ENCODE measurements at regions not wholly inside any gene's neighbourhood (a gene's known extent, or its start where the extent isn't known, plus 50 kb on each side); places are given as distances from the start of the nearest gene placed in this dataset.

DNA sequence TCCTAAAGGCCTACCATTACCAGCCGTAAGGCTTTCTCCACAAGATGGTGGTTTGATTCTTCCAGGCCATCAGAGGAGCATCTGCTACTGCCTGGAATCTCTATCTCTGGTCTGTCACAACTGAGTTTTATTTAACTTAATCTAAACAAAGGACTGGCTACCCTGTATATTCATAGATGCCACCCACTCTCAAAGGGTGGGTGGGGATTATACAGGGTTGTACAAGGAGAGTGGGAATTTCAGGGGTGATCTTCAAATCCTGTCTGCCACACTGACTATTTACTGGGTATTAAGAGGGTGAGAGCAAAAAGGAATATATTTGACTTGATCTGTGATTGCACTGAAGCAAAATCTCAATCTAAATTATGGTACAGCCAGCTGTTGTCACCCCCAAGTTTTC, 253.3 kb downstream of the MBNL1 start:
- Histone ChIP-seq H4K20me1 (ENCODE audit: control insufficient read depth, insufficient read depth, low read depth, low read length) (no peaks in the 10 kb centered on the region), H3K9me3 (ENCODE audit: control insufficient read depth, insufficient read depth, low read length) (no peaks in the 10 kb centered on the region), H3K79me2 (ENCODE audit: control insufficient read depth, low read length) (no peaks in the 10 kb centered on the region), H3K27me3 (ENCODE audit: control insufficient read depth, low read length) (no peaks in the 10 kb centered on the region), H3K27ac (ENCODE audit: low read depth, low read length) (no peak overlapping the region), H3K36me3 (ENCODE audit: control insufficient read depth, low read length) (no peaks in the 10 kb centered on the region), H3K4me1 (ENCODE audit: control insufficient read depth, low read length) (no peaks in the 10 kb centered on the region), H3K4me3 (ENCODE audit: low read length) (no peak overlapping the region), H3K9me2 (replicated peaks; ENCODE audit: control insufficient read depth, low read length) (no peaks in the 10 kb centered on the region), H3F3A (ENCODE audit: control insufficient read depth, insufficient read depth) (no peaks in the 10 kb centered on the region), H3K4me2 (ENCODE audit: low read length) (no peak overlapping the region)
- no peak for TF ChIP-seq EZH2phosphoT487 (IDR thresholded peaks at IDR 0.05; ENCODE audit: borderline replicate concordance, low read length)
- no peak for TF ChIP-seq CTCF (IDR thresholded peaks at IDR 0.05; ENCODE audit: low read depth, low read length, poor library complexity, severe bottlenecking)

DNA sequence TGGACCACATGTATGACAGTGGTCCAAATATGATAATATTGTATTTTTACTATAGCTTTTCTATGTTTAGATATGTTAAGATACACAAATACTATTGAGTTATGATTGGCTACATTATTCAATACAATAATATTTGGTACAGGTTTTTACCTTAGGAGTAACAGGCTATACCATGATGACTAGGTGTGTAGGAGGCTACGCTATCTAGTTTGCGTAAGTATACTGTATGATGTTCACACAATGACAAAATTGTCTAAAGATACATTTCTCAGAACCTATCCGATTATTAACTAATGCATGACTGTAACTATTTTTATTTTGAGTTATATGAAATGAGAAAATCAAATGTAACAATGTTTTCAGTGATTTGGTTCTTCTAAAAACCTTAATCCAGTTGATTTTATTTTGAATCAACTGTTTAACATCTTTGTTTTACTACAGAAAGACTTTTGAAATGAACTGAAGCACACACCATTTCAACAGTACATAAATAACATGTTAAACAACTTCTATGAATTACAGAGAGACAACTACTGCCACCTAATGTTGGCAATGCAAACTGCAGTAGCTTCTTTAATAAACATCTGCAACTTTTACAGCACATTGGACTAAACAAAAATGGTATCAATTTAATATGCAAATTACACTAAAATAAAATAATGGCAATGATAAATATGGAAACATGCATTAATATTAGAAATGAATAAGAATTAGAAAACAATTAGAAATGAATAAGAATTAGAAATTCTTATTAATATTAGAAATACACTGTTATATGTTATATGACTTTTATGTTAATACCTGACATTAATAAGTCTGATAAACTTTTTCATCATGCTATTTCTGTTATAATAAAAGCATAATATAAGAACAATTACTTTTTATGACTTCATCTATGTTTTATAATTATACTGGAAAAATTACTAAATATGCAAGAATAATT, 255.7 kb downstream of the MBNL1 start:
- no peaks in the 10 kb centered on the region for H4K20me1 ChIP-seq (ENCODE audit: control insufficient read depth, insufficient read depth, low read depth, low read length)
- no peaks in the 10 kb centered on the region for H3K36me3 ChIP-seq (ENCODE audit: control insufficient read depth, low read length)
- no peaks in the 10 kb centered on the region for H3K9me2 ChIP-seq (replicated peaks; ENCODE audit: control insufficient read depth, low read length)
- H3K4me2 ChIP-seq (ENCODE audit: low read length) = no peak overlapping the region
- no peaks in the 10 kb centered on the region for H3K27me3 ChIP-seq (ENCODE audit: control insufficient read depth, low read length)
- TF ChIP-seq EZH2phosphoT487 (IDR thresholded peaks at IDR 0.05; ENCODE audit: borderline replicate concordance, low read length) = no peak
- peak; percentile 81 for TF ChIP-seq CTCF (IDR thresholded peaks at IDR 0.05; ENCODE audit: low read depth, low read length, poor library complexity, severe bottlenecking)
- no peaks in the 10 kb centered on the region for H3K9me3 ChIP-seq (ENCODE audit: control insufficient read depth, insufficient read depth, low read length)
- H3K4me1 ChIP-seq (ENCODE audit: control insufficient read depth, low read length) = peaks cover 7% of the 10 kb centered on the region; the same call in 1 of the 2 replicates
- H3K79me2 ChIP-seq (ENCODE audit: control insufficient read depth, low read length) = no peaks in the 10 kb centered on the region
- H3K27ac ChIP-seq (ENCODE audit: low read depth, low read length) = no peak overlapping the region
- no peaks in the 10 kb centered on the region for H3F3A ChIP-seq (ENCODE audit: control insufficient read depth, insufficient read depth)
- no peak overlapping the region for H3K4me3 ChIP-seq (ENCODE audit: low read length)

- H3K27me3 ChIP-seq (ENCODE audit: control insufficient read depth, low read length) = no peaks in the 10 kb centered on the region
- H3K79me2 ChIP-seq (ENCODE audit: control insufficient read depth, low read length) = no peaks in the 10 kb centered on the region
- H3K4me3 ChIP-seq (ENCODE audit: low read length) = no peak overlapping the region
- H3K9me3 ChIP-seq (ENCODE audit: control insufficient read depth, insufficient read depth, low read length) = no peaks in the 10 kb centered on the region
- no peak overlapping the region for H3K4me2 ChIP-seq (ENCODE audit: low read length)
- no peak for TF ChIP-seq EZH2phosphoT487 (IDR thresholded peaks at IDR 0.05; ENCODE audit: borderline replicate concordance, low read length)
- no peak for TF ChIP-seq CTCF (IDR thresholded peaks at IDR 0.05; ENCODE audit: low read depth, low read length, poor library complexity, severe bottlenecking)
- no peaks in the 10 kb centered on the region for H4K20me1 ChIP-seq (ENCODE audit: control insufficient read depth, insufficient read depth, low read depth, low read length)
- no peaks in the 10 kb centered on the region for H3K36me3 ChIP-seq (ENCODE audit: control insufficient read depth, low read length)
- no peak overlapping the region for H3K27ac ChIP-seq (ENCODE audit: low read depth, low read length)
- H3K4me1 ChIP-seq (ENCODE audit: control insufficient read depth, low read length) = peaks cover 8% of the 10 kb centered on the region; the same call in 1 of the 2 replicates
- H3F3A ChIP-seq (ENCODE audit: control insufficient read depth, insufficient read depth) = no peaks in the 10 kb centered on the region
- no peaks in the 10 kb centered on the region for H3K9me2 ChIP-seq (replicated peaks; ENCODE audit: control insufficient read depth, low read length)
These were observed 263.0 kb downstream of the MBNL1 start for GRCh38 chr3:152531717-152532116.
